NCI-H526 (cell line): ENCODE measurements at regions not wholly inside any gene's neighbourhood (a gene's known extent, or its start where the extent isn't known, plus 50 kb on each side); places are given as distances from the start of the nearest gene placed in this dataset.

Experiments used
- DNase-seq, 2 experiments: peaks; one replicate each; lab custom pipeline; 2025; lab: John Stamatoyannopoulos, UW

- no peak for DNase-seq
Observed at GRCh38 chr3:117254985-117255384, 545.4 kb downstream of the TUSC7 start.

DNA sequence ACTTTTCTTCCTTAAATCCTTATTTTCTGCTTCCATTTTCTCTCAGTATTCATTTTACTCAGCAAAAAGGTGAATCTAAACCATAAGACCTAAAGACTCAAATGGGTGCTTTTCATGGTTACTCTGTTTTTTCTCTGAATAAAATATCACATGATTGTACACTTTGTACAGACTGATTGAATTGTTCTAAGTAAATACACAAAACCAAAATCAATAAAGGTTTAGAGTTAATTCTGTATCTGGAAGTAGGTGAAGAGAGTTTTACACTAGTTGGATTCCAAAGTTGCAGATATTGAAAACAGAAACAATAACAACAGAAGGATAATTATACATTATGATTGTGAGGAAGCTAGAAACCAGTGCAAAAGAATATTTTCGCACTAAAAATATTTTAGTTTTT lies 546.2 kb downstream of the TUSC7 start:
- no peak for DNase-seq

DNA sequence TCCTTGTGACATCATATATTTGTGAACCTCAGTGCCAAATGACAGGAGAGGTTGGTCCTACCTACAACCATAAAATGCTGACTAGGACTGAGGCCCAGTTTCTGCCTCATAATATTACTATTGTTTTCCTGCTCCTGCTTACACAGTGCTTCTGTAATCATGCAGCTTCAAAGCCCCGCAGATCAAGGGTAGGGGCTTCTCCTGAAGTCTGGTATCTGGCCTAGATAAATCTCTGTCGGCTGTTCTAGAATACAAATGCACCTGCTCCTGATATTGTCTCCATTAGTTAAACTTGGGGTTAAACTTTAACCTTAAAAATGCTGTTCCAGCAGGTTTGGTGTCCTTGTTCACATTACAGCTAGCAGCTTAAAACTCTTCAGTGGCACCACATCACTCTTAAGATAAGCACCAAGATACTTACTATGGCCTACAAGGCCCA lies 552.4 kb downstream of the TUSC7 start:
- DNase-seq = no peak

DNA sequence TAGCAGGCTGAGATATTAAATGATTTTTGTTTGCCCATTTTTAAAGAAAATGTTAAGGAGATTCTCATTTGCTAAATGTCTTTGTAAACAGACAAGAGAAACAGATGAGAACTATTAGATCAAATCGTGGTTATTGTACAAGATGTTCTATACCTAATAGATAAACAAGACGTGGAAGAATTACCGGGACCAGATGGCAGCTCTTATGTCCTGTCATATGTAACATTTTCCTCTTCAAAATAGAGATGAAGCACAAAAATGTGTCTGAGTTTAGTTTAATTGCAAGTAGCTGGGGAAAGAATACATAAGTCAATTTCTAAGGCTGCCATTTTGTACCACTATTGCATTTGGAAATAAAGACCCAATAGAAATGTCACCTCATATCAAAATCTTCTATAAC lies 553.7 kb downstream of the TUSC7 start:
- no peak for DNase-seq

GRCh38 chr3:117263745-117264144 lies 554.2 kb downstream of the TUSC7 start:
- DNase-seq = no peak

DNA sequence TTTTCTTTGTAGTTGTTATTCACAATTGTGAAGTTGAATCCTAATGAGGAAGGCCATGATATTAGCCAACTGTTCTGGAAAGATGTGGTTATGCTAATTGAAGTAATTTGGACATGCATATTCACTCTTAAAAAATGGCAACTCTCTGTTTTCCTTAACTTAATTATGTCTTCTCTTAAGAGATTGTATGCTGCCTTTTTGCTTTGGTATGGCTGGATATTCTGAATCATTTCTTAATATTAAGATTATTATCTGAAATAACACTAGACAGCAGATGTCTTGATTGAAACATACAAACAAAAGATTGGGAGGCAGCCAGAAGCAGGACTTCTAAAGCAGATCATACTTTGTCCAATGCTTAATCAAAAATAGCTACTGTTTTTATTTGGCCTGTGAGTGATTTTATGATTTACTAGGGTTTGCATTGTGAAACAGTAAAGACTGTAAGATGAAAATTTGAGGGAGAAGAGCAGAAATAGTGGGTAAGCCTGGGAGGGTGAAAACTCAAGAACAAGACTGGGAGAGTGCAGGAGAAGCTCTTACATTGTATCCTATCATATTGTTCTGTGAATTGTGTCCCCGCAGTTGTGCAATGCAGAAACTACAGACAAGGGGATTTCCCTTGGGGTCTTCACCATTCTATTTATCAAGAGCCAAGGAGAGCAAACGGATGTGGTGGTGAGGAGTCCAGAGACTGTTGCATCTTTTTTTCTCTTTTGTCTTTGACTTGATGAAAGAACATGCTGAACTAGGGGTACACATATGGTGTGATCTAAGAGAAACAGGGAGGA lies 554.8 kb downstream of the TUSC7 start:
- no peak for DNase-seq

- DNase-seq = no peak
Observed at GRCh38 chr3:117266806-117267205, 557.2 kb downstream of the TUSC7 start.

- DNase-seq = no peak
Observed at GRCh38 chr3:117268318-117268717, 558.7 kb downstream of the TUSC7 start.

GRCh38 chr3:117272274-117272673 lies 562.7 kb downstream of the TUSC7 start:
- DNase-seq = no peak

- DNase-seq = no peak
Observed at GRCh38 chr3:117272876-117273523, 563.4 kb downstream of the TUSC7 start.

DNA sequence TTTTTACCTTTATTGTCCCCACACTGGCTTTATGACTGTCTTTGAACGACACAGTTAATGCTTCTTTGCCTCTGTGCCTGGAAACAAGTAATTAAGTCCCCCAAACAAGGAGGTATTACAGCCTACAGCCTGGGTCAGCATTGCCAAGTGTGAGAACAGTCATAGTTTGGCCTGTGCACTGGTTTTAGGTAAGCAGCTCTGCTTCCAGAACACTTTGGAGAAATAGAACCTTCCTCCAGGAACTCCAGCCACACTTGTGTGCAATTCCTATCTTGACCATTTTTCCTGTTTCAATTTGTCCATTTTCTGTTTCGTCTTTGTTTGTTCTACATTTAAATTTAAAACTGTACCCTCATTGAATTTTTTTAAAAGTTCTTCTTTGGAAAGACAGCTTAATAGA lies 568.2 kb downstream of the TUSC7 start:
- DNase-seq = no peak

GRCh38 chr3:117278424-117279190 lies 569.0 kb downstream of the TUSC7 start:
- no peak for DNase-seq

DNA sequence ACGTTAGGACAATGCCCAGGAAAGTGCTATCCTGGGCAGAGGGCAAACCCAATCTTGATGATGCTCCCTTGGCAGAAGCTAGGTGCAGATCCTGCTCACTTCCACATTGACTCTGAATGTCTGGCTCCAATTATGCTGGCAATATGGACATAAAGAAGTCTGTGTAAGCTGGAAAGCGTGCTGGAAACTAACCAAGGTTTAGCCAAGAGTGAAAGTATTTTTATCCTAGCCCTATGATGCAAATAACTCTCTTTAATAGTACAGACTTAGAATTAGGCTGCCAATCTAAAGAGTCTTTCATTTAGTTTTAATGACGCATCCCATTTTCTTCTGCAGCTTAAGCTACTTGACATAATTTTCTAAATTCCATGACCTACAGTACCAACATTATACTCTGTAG lies 571.8 kb downstream of the TUSC7 start:
- DNase-seq = no peak

GRCh38 chr3:117282566-117282965 lies 573.0 kb downstream of the TUSC7 start:
- no peak for DNase-seq

DNA sequence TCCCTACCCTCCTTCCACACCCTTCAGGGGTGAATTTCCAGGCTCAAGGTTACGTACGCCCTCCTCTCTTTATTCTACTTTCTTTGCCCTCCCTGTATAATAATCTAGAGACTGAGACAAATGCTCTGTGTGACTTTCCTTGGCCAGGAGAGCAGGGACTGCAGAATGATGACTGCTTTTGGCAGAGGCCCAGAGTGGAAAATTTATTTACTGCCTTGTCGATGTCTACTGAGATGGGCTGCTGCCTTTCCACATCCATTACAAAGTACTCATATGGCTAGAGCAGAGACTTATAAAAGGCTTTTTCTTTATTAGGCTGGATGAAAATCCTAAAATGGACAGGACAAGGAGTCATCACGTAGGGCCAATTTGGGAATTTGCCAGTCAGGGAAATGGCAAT lies 576.2 kb downstream of the TUSC7 start:
- DNase-seq = no peak

DNA sequence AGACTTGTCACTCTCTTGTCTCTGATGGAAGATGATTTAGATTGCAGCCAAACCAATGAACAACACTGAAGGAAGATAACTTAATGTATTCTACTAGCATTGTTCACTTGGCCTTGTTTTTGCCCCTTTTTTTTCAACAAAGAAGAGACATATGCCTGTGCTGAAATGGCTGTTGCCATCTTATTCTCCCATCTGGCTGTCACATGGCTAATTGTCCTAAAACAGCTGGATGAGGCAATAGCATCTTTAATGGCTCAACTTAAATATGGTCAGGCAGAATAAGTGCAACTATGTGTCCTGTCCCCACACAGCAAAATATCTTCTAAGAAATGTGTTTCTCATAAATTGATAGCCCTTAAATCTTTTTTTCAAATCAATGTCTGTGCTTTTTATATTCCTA lies 576.9 kb downstream of the TUSC7 start:
- no peak for DNase-seq

GRCh38 chr3:117287602-117288001 lies 578.0 kb downstream of the TUSC7 start:
- no peak for DNase-seq

GRCh38 chr3:117291476-117291875 lies 581.9 kb downstream of the TUSC7 start:
- DNase-seq = no peak

DNA sequence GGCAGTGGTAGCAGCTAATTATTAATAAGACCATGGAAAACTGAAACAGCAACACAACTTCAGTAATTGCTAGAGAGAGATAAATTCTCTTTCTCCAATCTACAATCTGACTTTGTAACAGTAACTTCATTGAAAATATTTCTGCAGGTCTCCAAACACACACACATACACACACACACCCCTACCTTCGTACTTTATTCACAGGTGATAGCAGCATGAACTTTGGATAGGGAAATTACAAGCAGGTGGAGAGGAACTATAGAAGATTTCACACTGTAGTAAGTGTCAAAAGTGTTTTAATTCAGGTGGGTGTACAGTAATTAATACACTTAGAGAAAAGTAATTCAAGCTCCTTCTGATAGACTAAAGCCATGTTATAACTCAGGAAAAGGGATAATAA lies 587.5 kb downstream of the TUSC7 start:
- no peak for DNase-seq

DNA sequence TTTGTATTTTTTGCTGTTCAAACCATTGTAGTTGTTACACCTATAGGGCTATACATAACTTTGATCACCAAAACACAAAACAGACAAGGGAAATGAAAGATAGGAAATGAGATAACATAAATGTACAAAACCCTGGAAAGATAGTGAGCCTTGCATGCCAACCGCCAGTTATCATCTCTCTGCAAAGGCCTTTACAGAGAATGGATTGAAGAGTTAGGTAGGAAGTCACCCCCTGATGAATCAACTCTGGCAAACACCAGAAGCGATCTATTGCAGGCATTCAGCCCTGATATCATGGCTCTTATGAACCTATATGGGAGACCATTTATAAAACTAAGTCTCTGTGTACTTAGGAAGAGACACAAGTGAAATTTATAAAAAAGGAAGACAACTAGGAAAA lies 588.0 kb downstream of the TUSC7 start:
- no peak for DNase-seq

- no peak for DNase-seq
Observed at GRCh38 chr3:117298273-117298672, 588.7 kb downstream of the TUSC7 start.

DNA sequence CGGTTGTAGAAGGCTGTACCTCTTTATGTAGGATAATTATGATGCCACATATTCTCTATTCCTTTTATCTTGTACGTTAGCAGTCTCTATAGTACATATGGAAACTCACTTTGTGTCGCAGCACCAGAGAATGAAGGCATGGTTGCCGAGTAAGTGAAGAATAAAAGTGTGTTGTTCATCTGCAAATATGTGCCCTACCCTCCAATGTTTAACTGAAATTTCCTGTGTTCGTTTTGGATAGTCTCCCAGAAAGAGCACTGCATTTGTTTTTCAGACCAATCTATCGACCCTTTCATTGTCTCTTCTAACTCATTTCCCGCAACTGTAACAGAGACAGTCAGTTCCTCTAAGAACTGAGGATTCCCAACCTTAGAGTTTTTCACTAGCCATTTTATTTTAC lies 592.8 kb downstream of the TUSC7 start:
- DNase-seq = no peak

GRCh38 chr3:117303443-117303842 lies 593.9 kb downstream of the TUSC7 start:
- DNase-seq = no peak
